ENCODE measurements at regions not wholly inside any gene's neighbourhood (a gene's known extent, or its start where the extent isn't known, plus 50 kb on each side); places are given as distances from the start of the nearest gene placed in this dataset.

- TF ChIP-seq CTCF (IDR thresholded peaks at IDR 0.05), result no peak
- no peak for TF ChIP-seq EP300 (IDR thresholded peaks at IDR 0.05)
- TF ChIP-seq POLR2AphosphoS5 (IDR thresholded peaks at IDR 0.05), result no peak
- no peak for TF ChIP-seq POLR2A (IDR thresholded peaks at IDR 0.05)
Measured at GRCh38 chr5:147084702-147085101, 150.1 kb upstream of the STK32A start.
